Thyroid gland (tissue), 4 donors: ENCODE measurements at regions not wholly inside any gene's neighbourhood (a gene's known extent, or its start where the extent isn't known, plus 50 kb on each side); places are given as distances from the start of the nearest gene placed in this dataset.

Source experiments
- DNase-seq, 2 donors: peaks; one replicate each; pipeline ENCODE4 v3.0.0-alpha.2; 2019
- H3K27ac ChIP-seq, 3 donors: fragments of 200-600 bp; sonication (generic); 1 replicate in 2 of 3; 2 replicates in 1 of 3; pipeline ENCODE4 v1.5.1; 2016 to 2019; ENCODE audit warnings: mild to moderate bottlenecking in 1 of 3, moderate library complexity in 1 of 3
- H3K27me3 ChIP-seq: fragments of 200-600 bp; sonication (generic); one replicate; pipeline ENCODE4 v1.5.1; 2019
- H3K36me3 ChIP-seq, 2 donors: fragments of 200-600 bp; sonication (generic); one replicate each; pipeline ENCODE4 v1.5.1; 2016 to 2019
- H3K4me1 ChIP-seq, 2 donors: fragments of 200-600 bp; sonication (generic); one replicate each; pipeline ENCODE4 v1.5.1; 2017 to 2019
- H3K4me3 ChIP-seq, 3 donors: fragments of 200-600 bp; sonication (generic); replicated peaks in 1 of 3; 1 replicate in 2 of 3; 2 replicates in 1 of 3; pipeline ENCODE4 v1.5.1; 2016; ENCODE audit warnings: mild to moderate bottlenecking in 1 of 3
- H3K9me3 ChIP-seq: fragments of 200-600 bp; sonication (generic); one replicate; pipeline ENCODE4 v1.5.1; 2017
- CTCF ChIP-seq, 6 experiments: fragments of 200-600 bp in 3 of 6; fragments of 450-650 bp in 3 of 6; sonication (generic) in 3 of 6; IDR thresholded peaks; one replicate each; pipeline ENCODE4 v1.5.1; 2016 to 2019; ENCODE audit warnings: antibody characterized with exemption in 6 of 6, mild to moderate bottlenecking in 2 of 6, inconsistent platforms in 1 of 6, moderate library complexity in 1 of 6
- POLR2A ChIP-seq, 2 donors: fragments of 450-650 bp; IDR thresholded peaks; one replicate each; pipeline ENCODE4 v1.6.1; 2017; ENCODE audit warnings: antibody characterized with exemption in 2 of 2, mild to moderate bottlenecking in 2 of 2, moderate library complexity in 1 of 2
- WGBS, 2 donors: methylation state at CpG; one replicate each; pipeline ENCODE4 v1.1.5; 2017; 5-methylcytosine and 5-hydroxymethylcytosine counted together
- intact Hi-C: fragments of 100-400 bp; cut with DNase I; formaldehyde crosslinking; loops from one replicate; pipeline ENCODE4 v1.15.1; 2023

GRCh38 chr12:91396293-91396692 is 213.7 kb upstream of the DCN start:
- H3K9me3 ChIP-seq: no peaks in the 10 kb centered on the region
- H3K4me1 ChIP-seq: no peaks in the 10 kb centered on the region
- intact Hi-C loops: loop anchor here (10.0 kb wide), 1 partner anchor 99 kb away; no protein-coding TSS in a partner anchor
- TF ChIP-seq POLR2A (IDR thresholded peaks at IDR 0.05) (no peak), CTCF (IDR thresholded peaks at IDR 0.05) (no peak)
- no peaks in the 10 kb centered on the region for H3K27me3 ChIP-seq
- H3K27ac ChIP-seq: no peak overlapping the region
- no peak overlapping the region for H3K4me3 ChIP-seq
- H3K36me3 ChIP-seq: no peaks in the 10 kb centered on the region
- no peak for DNase-seq

- H3K27ac ChIP-seq: no peak overlapping the region
- no peaks in the 10 kb centered on the region for H3K9me3 ChIP-seq
- DNase-seq: no peak
- TF ChIP-seq POLR2A (IDR thresholded peaks at IDR 0.05): no peak
- TF ChIP-seq CTCF (IDR thresholded peaks at IDR 0.05): no peak
- no peaks in the 10 kb centered on the region for H3K4me1 ChIP-seq
- H3K36me3 ChIP-seq: no peaks in the 10 kb centered on the region
- WGBS, 2 donors: 66 to 73% methylated on average over 5 of the region's 5 CpGs
- no peaks in the 10 kb centered on the region for H3K27me3 ChIP-seq
- intact Hi-C loops: loop anchor here (10.0 kb wide), 1 partner anchor 99 kb away; no protein-coding TSS in a partner anchor
- H3K4me3 ChIP-seq: no peak overlapping the region
Observed at GRCh38 chr12:91395628-91396135, 213.1 kb upstream of the DCN start.

GRCh38 chr12:91394903-91395302 is 212.3 kb upstream of the DCN start:
- intact Hi-C loops: loop anchor here (10.0 kb wide), 1 partner anchor 100 kb away; no protein-coding TSS in a partner anchor
- Histone ChIP-seq H3K36me3 (no peaks in the 10 kb centered on the region), H3K9me3 (no peaks in the 10 kb centered on the region), H3K4me1 (no peaks in the 10 kb centered on the region), H3K27ac (no peak overlapping the region), H3K27me3 (no peaks in the 10 kb centered on the region), H3K4me3 (no peak overlapping the region)
- TF ChIP-seq POLR2A (IDR thresholded peaks at IDR 0.05) (no peak), CTCF (IDR thresholded peaks at IDR 0.05) (no peak)
- 73 to 100% methylated on average over 1 of the region's 1 CpG for WGBS, 2 donors
- no peak for DNase-seq

- H3K4me3 ChIP-seq: no peak overlapping the region
- no peaks in the 10 kb centered on the region for H3K36me3 ChIP-seq
- no peaks in the 10 kb centered on the region for H3K27me3 ChIP-seq
- H3K4me1 ChIP-seq: peaks cover 33 to 34% of the 10 kb centered on the region in 2 donors
- 18% methylated on average over 1 of the region's 1 CpG for WGBS, 2 donors
- no peak for TF ChIP-seq CTCF (IDR thresholded peaks at IDR 0.05)
- TF ChIP-seq POLR2A (IDR thresholded peaks at IDR 0.05): peak in 1 of 2 donors; percentile 33
- intact Hi-C loops: no loop called here
- peak; percentile 38 to 39 for DNase-seq
- peak overlapping the region; percentile 87 to 96 (median 87) for H3K27ac ChIP-seq
- H3K9me3 ChIP-seq: no peaks in the 10 kb centered on the region
Observed at GRCh38 chr12:91388573-91388972, 206.0 kb upstream of the DCN start.

- intact Hi-C loops: no loop called here
- no peaks in the 10 kb centered on the region for H3K27me3 ChIP-seq
- WGBS, 2 donors: 63% methylated on average over 2 of the region's 2 CpGs
- H3K4me1 ChIP-seq: peaks cover 34 to 37% of the 10 kb centered on the region in 2 donors
- H3K4me3 ChIP-seq: no peak overlapping the region
- H3K27ac ChIP-seq: peak overlapping the region; percentile 87 to 96 (median 87)
- H3K36me3 ChIP-seq: no peaks in the 10 kb centered on the region
- no peak for TF ChIP-seq CTCF (IDR thresholded peaks at IDR 0.05)
- no peak for TF ChIP-seq POLR2A (IDR thresholded peaks at IDR 0.05)
- H3K9me3 ChIP-seq: no peaks in the 10 kb centered on the region
- DNase-seq: no peak
Observed at GRCh38 chr12:91387461-91388134, 205.0 kb upstream of the DCN start.
